NCI-H524 (cell line): ENCODE measurements at regions not wholly inside any gene's neighbourhood (a gene's known extent, or its start where the extent isn't known, plus 50 kb on each side); places are given as distances from the start of the nearest gene placed in this dataset.

ENCODE experiments used
- DNase-seq, 2 experiments: peaks; one replicate each; lab custom pipeline; 2025; lab: John Stamatoyannopoulos, UW

- no peak for DNase-seq
Observed at GRCh38 chr2:175567435-175568061, 386.0 kb upstream of the ATP5MC3 start.

- no peak for DNase-seq
Observed at GRCh38 chr2:175560521-175561169, 379.1 kb upstream of the ATP5MC3 start.

- no peak for DNase-seq
Observed at GRCh38 chr2:175559613-175560012, 378.1 kb upstream of the ATP5MC3 start.

- no peak for DNase-seq
Observed at GRCh38 chr2:175557810-175558377, 376.4 kb upstream of the ATP5MC3 start.

- no peak for DNase-seq
Observed at GRCh38 chr2:175553910-175554309, 372.4 kb upstream of the ATP5MC3 start.

GRCh38 chr2:175552902-175553301 is 371.4 kb upstream of the ATP5MC3 start:
- no peak for DNase-seq

- DNase-seq, result no peak
Observed at GRCh38 chr2:175540421-175540820, 358.9 kb upstream of the ATP5MC3 start.

GRCh38 chr2:175539122-175539521 is 357.6 kb upstream of the ATP5MC3 start:
- no peak for DNase-seq

- no peak for DNase-seq
Observed at GRCh38 chr2:175536059-175536458, 354.5 kb upstream of the ATP5MC3 start.

- no peak for DNase-seq
Observed at GRCh38 chr2:175535631-175536030, 354.1 kb upstream of the ATP5MC3 start.

GRCh38 chr2:175525975-175526374 is 344.5 kb upstream of the ATP5MC3 start:
- DNase-seq, result no peak

- DNase-seq, result no peak
Observed at GRCh38 chr2:175523001-175523400, 341.5 kb upstream of the ATP5MC3 start.

- DNase-seq, result no peak
Observed at GRCh38 chr2:175518206-175518605, 336.7 kb upstream of the ATP5MC3 start.

- DNase-seq, result no peak
Observed at GRCh38 chr2:175516555-175516954, 335.0 kb upstream of the ATP5MC3 start.

GRCh38 chr2:175500255-175500654 is 318.7 kb upstream of the ATP5MC3 start:
- DNase-seq, result no peak

GRCh38 chr2:175490360-175490791 is 308.9 kb upstream of the ATP5MC3 start:
- DNase-seq, result peak in 1 of 2 experiments; percentile 50

GRCh38 chr2:175478096-175478768 is 296.7 kb upstream of the ATP5MC3 start:
- DNase-seq, result no peak

- DNase-seq, result no peak
Observed at GRCh38 chr2:175476948-175477347, 295.4 kb upstream of the ATP5MC3 start.

GRCh38 chr2:175476374-175476773 is 294.9 kb upstream of the ATP5MC3 start:
- DNase-seq, result no peak

GRCh38 chr2:175475130-175475529 is 293.6 kb upstream of the ATP5MC3 start:
- DNase-seq, result no peak

GRCh38 chr2:175468431-175469098 is 287.1 kb upstream of the ATP5MC3 start:
- DNase-seq, result no peak

- no peak for DNase-seq
Observed at GRCh38 chr2:175465101-175465500, 283.6 kb upstream of the ATP5MC3 start.
